GF-D8 (cell line): ENCODE measurements at regions not wholly inside any gene's neighbourhood (a gene's known extent, or its start where the extent isn't known, plus 50 kb on each side); places are given as distances from the start of the nearest gene placed in this dataset.
"Not testable (repeated sequence)": the region's sequence is repeated elsewhere in the genome, so short reads cannot be mapped to it uniquely, and the experiment has no call there.

Experiments
- DNase-seq: peaks from one replicate; lab custom pipeline; 2025; lab: John Stamatoyannopoulos, UW

GRCh38 chr3:6706777-6707176 is 154.1 kb upstream of the GRM7 start:
- DNase-seq, result no peak

GRCh38 chr3:6709178-6709577 is 151.7 kb upstream of the GRM7 start:
- DNase-seq, result no peak

- no peak for DNase-seq
Observed at GRCh38 chr3:6714962-6715361, 146.0 kb upstream of the GRM7 start.

- DNase-seq, result no peak
Observed at GRCh38 chr3:6716420-6716819, 144.5 kb upstream of the GRM7 start.

GRCh38 chr3:6717026-6717943 is 143.6 kb upstream of the GRM7 start:
- no peak for DNase-seq

GRCh38 chr3:6719999-6720398 is 140.9 kb upstream of the GRM7 start:
- no peak for DNase-seq

- no peak for DNase-seq
Observed at GRCh38 chr3:6721491-6721890, 139.4 kb upstream of the GRM7 start.

- no peak for DNase-seq
Observed at GRCh38 chr3:6723205-6723604, 137.7 kb upstream of the GRM7 start.

GRCh38 chr3:6726811-6727210 is 134.1 kb upstream of the GRM7 start:
- no peak for DNase-seq

- DNase-seq, result no peak
Observed at GRCh38 chr3:6732807-6733206, 128.1 kb upstream of the GRM7 start.

- DNase-seq, result no peak
Observed at GRCh38 chr3:6733699-6734394, 127.1 kb upstream of the GRM7 start.

GRCh38 chr3:6734395-6734746 is 126.5 kb upstream of the GRM7 start:
- DNase-seq, result no peak

GRCh38 chr3:6736836-6737629 is 123.9 kb upstream of the GRM7 start:
- DNase-seq, result no peak

- no peak for DNase-seq
Observed at GRCh38 chr3:6737630-6738029, 123.3 kb upstream of the GRM7 start.

- DNase-seq, result no peak
Observed at GRCh38 chr3:6739288-6739687, 121.6 kb upstream of the GRM7 start.

GRCh38 chr3:6743067-6743720 is 117.7 kb upstream of the GRM7 start:
- DNase-seq, result no peak

GRCh38 chr3:6746443-6746842 is 114.5 kb upstream of the GRM7 start:
- no peak for DNase-seq

GRCh38 chr3:6747017-6747416 is 113.9 kb upstream of the GRM7 start:
- DNase-seq, result no peak

GRCh38 chr3:6750782-6751181 is 110.1 kb upstream of the GRM7 start:
- DNase-seq, result no peak

GRCh38 chr3:6753536-6753935 is 107.4 kb upstream of the GRM7 start:
- DNase-seq, result no peak

GRCh38 chr3:6769532-6770396 is 91.2 kb upstream of the GRM7 start:
- DNase-seq, result not testable (repeated sequence)
